Lung (tissue), 11 donors: ENCODE measurements at regions not wholly inside any gene's neighbourhood (a gene's known extent, or its start where the extent isn't known, plus 50 kb on each side); places are given as distances from the start of the nearest gene placed in this dataset.

ENCODE experiments used
- ATAC-seq: fragments of 200-7000 bp; cut with Tn5 transposase; one replicate; pipeline ENCODE4 v1.9.1; 2020; ENCODE audit warnings: moderate number of reproducible peaks; ENCODE audit not compliant: insufficient read depth, low FRiP score
- DNase-seq, 3 donors: peaks; one replicate each; pipeline ENCODE4 v3.0.0-alpha.2; 2013 to 2017
- H3K27ac ChIP-seq, 2 donors: one replicate each; pipeline ENCODE4 v1.5.1; 2013; ENCODE audit warnings: mild to moderate bottlenecking in 2 of 2, moderate library complexity in 2 of 2, control low read depth in 1 of 2, inconsistent platforms in 1 of 2, low read depth in 1 of 2, low read length in 1 of 2
- H3K27me3 ChIP-seq, 3 donors: one replicate each; pipeline ENCODE4 v1.5.1; 2013; ENCODE audit warnings: low read length in 2 of 3; ENCODE audit not compliant: control insufficient read depth in 3 of 3, insufficient read depth in 3 of 3
- H3K36me3 ChIP-seq, 4 donors: one replicate each; pipeline ENCODE4 v1.5.1; 2013; ENCODE audit warnings: low read length in 4 of 4, mild to moderate bottlenecking in 1 of 4, moderate library complexity in 1 of 4; ENCODE audit not compliant: control insufficient read depth in 4 of 4, insufficient read depth in 4 of 4
- H3K4me1 ChIP-seq, 5 donors: one replicate each; pipeline ENCODE4 v1.5.1; 2013; ENCODE audit warnings: low read length in 5 of 5, mild to moderate bottlenecking in 2 of 5, moderate library complexity in 1 of 5; ENCODE audit not compliant: control insufficient read depth in 5 of 5, insufficient read depth in 5 of 5
- H3K4me3 ChIP-seq: one replicate; pipeline ENCODE4 v1.5.1; 2013; ENCODE audit warnings: mild to moderate bottlenecking, control low read depth, moderate library complexity
- H3K9ac ChIP-seq, 2 donors: one replicate each; pipeline ENCODE4 v1.5.1; 2013; ENCODE audit warnings: low read length in 2 of 2, control low read depth in 1 of 2; ENCODE audit not compliant: insufficient read depth in 1 of 2
- H3K9me3 ChIP-seq, 4 donors: one replicate each; pipeline ENCODE4 v1.5.1; 2013; ENCODE audit warnings: low read length in 3 of 4, mild to moderate bottlenecking in 1 of 4, moderate library complexity in 1 of 4; ENCODE audit not compliant: control insufficient read depth in 4 of 4, insufficient read depth in 3 of 4
- whole genome bisulfite sequencing, 2 donors: extraction: QIAGEN DNeasy Blood & Tissue Kit; methylation state at CpG; one replicate each; pipeline ENCODE4 v1.1.7; 2013; 5-methylcytosine and 5-hydroxymethylcytosine counted together
- TF ChIP-seq, protein P1 (sequence below): IDR thresholded peaks from 2 replicates; pipeline ENCODE4 v1.5.1; 2012; ENCODE audit warnings: mild to moderate bottlenecking; ENCODE audit errors: control extremely low read depth, extremely low read depth
- donor health status: control.
- donor health status: control.
- donor health status: Bipolar disorder and iron deficiency.
- donor health status: healthy.
- donor health status: DM: yes; HTN: yes; CAD: no.

DNA sequence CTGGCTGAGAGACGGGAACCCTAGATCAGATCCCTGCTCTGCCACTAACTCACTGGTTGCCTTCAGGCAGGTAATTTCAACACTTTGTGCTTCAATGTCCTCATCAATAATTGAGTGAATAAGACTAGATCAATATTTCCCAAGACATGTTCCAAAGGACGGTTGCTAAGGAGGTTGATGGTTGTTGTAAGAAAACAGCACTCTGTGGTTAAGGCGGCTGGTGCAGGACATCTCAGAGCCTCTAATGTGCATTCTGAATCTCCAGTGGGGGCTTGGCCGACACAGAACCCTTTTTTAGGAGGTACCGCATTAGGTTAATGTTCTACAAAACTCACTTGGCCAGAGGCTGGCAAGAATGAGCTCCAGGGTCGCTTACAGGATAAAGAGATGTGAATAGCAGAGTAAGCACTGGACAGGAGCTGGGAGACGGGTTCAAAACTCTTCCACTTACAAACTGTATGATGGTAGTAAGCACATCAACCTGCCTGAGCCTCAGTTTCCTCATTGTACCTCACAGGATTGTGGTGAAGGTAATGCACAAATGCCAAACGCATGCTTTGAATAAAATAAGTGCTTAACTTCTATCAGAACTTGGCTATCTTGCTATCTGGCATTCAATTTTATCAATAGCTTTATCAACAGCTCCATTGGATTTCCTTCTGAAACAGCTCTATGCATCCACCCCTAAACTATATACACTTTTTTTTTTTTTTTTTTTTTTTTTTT is 136.9 kb upstream of the PARP11 start:
- no peak overlapping the region for H3K4me3 ChIP-seq
- no peak for DNase-seq

DNA sequence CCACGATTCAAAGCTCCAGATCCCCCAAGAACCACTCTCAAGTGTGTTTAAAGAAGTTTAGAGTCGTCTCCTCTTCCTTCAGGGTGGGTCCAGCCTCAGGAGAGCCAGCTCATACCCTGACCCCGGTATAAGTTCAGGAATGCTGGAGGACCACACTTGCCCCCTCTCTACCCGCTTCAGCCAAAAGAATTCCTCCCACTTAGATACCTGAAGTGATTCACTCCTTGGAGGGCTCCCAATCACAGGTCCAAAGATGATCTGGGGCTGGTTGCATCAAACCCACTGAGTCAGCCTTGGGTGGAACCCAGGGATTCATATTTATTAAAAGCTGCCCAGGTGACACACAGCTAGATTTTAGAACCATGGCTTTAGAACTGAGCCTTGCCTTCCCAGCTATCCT is 133.5 kb upstream of the PARP11 start:
- H3K4me1 ChIP-seq, result peaks cover 0 to 2% (median 0%) of the 10 kb centered on the region in 5 donors
- TF ChIP-seq, protein P1, sequence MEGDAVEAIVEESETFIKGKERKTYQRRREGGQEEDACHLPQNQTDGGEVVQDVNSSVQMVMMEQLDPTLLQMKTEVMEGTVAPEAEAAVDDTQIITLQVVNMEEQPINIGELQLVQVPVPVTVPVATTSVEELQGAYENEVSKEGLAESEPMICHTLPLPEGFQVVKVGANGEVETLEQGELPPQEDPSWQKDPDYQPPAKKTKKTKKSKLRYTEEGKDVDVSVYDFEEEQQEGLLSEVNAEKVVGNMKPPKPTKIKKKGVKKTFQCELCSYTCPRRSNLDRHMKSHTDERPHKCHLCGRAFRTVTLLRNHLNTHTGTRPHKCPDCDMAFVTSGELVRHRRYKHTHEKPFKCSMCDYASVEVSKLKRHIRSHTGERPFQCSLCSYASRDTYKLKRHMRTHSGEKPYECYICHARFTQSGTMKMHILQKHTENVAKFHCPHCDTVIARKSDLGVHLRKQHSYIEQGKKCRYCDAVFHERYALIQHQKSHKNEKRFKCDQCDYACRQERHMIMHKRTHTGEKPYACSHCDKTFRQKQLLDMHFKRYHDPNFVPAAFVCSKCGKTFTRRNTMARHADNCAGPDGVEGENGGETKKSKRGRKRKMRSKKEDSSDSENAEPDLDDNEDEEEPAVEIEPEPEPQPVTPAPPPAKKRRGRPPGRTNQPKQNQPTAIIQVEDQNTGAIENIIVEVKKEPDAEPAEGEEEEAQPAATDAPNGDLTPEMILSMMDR, result no peak
- no peak overlapping the region for H3K27ac ChIP-seq
- no peaks in the 10 kb centered on the region for H3K9me3 ChIP-seq
- no peak overlapping the region for H3K9ac ChIP-seq
- no peaks in the 10 kb centered on the region for H3K27me3 ChIP-seq
- DNase-seq (no peak), ATAC-seq (no peak)
- 86 to 88% methylated on average over 4 of the region's 4 CpGs for WGBS, 2 donors
- H3K36me3 ChIP-seq, result no peaks in the 10 kb centered on the region
- no peak overlapping the region for H3K4me3 ChIP-seq

More for the DNA sequence above, 136.9 kb upstream of the PARP11 start:
- no peak for ATAC-seq
- 87 to 94% methylated on average over 8 of the region's 8 CpGs for WGBS, 2 donors
- Histone ChIP-seq H3K9me3 (no peaks in the 10 kb centered on the region), H3K9ac (no peak overlapping the region), H3K27ac (no peak overlapping the region), H3K36me3 (no peaks in the 10 kb centered on the region), H3K4me1 (peaks cover 0 to 15% (median 0%) of the 10 kb centered on the region in 5 donors), H3K27me3 (no peaks in the 10 kb centered on the region)
- TF ChIP-seq, protein P1, result no peak

- no peaks in the 10 kb centered on the region for H3K4me1 ChIP-seq
- DNase-seq (no peak), ATAC-seq (no peak)
- no peaks in the 10 kb centered on the region for H3K9me3 ChIP-seq
- H3K27ac ChIP-seq, result no peak overlapping the region
- H3K36me3 ChIP-seq, result no peaks in the 10 kb centered on the region
- WGBS, 2 donors, result 93 to 95% methylated on average over 15 of the region's 15 CpGs
- no peak overlapping the region for H3K9ac ChIP-seq
- no peaks in the 10 kb centered on the region for H3K27me3 ChIP-seq
- no peak overlapping the region for H3K4me3 ChIP-seq
- TF ChIP-seq, protein P1, result no peak
Measured at GRCh38 chr12:4005851-4006430, 132.7 kb upstream of the PARP11 start.
